OCI-LY3 (cell line): ENCODE measurements at regions not wholly inside any gene's neighbourhood (a gene's known extent, or its start where the extent isn't known, plus 50 kb on each side); places are given as distances from the start of the nearest gene placed in this dataset.
A peak's percentile ranks its signal among the peaks of the same experiment; 100 is the strongest.

Source experiments
- H2AFZ ChIP-seq: fragments of 200-600, 300-600 bp; shearing (Covaris generic); 2 replicates; pipeline ENCODE4 v1.6.0; 2014; ENCODE audit warnings: antibody characterized with exemption, low read depth, low read length
- H3K27ac ChIP-seq: fragments of 200-600, 300-600 bp; sonication (generic); 2 replicates; pipeline ENCODE4 v1.5.1; 2014; ENCODE audit warnings: mild to moderate bottlenecking, low read length, moderate library complexity, mixed read lengths
- H3K27me3 ChIP-seq: fragments of 200-600, 300-600 bp; sonication (generic); 2 replicates; pipeline ENCODE4 v1.6.1; 2014; ENCODE audit warnings: low read depth, low read length, mixed read lengths
- H3K36me3 ChIP-seq: fragments of 200-600, 300-600 bp; sonication (generic); replicated peaks from 2 replicates; pipeline ENCODE3; 2014; ENCODE audit warnings: low read depth, low read length, mixed read lengths
- H3K4me1 ChIP-seq: fragments of 300-600, 200-600 bp; sonication (generic); 2 replicates; pipeline ENCODE4 v1.6.1; 2014; ENCODE audit warnings: low read length, mixed read lengths
- H3K4me2 ChIP-seq: fragments of 200-600, 300-600 bp; sonication (generic); 2 replicates; pipeline ENCODE4 v1.6.1; 2014; ENCODE audit warnings: low read length, mixed read lengths
- H3K4me3 ChIP-seq: fragments of 300-600, 200-600 bp; sonication (generic); 2 replicates; pipeline ENCODE4 v1.5.1; 2014; ENCODE audit warnings: antibody characterized with exemption, mild to moderate bottlenecking, low read length, moderate library complexity
- H3K79me2 ChIP-seq: fragments of 300-600, 200-600 bp; shearing (Covaris generic); 2 replicates; pipeline ENCODE4 v1.6.1; 2014; ENCODE audit warnings: mild to moderate bottlenecking, low read length, mixed read lengths
- H3K9ac ChIP-seq: fragments of 300-600, 200-600 bp; shearing (Covaris generic); 2 replicates; pipeline ENCODE4 v1.6.0; 2014; ENCODE audit warnings: mild to moderate bottlenecking, low read length, moderate library complexity
- H3K9me3 ChIP-seq: fragments of 200-600, 300-600 bp; shearing (Covaris generic); 2 replicates; pipeline ENCODE4 v1.6.1; 2014; ENCODE audit warnings: low read length, mixed read lengths; ENCODE audit not compliant: insufficient read depth
- H4K20me1 ChIP-seq: fragments of 200-600, 300-600 bp; sonication (generic); 2 replicates; pipeline ENCODE4 v1.6.1; 2016; ENCODE audit warnings: low read length, mixed read lengths; ENCODE audit not compliant: insufficient read depth
- CTCF ChIP-seq: fragments of 200-600, 300-600 bp; sonication (generic); IDR thresholded peaks from 2 replicates; pipeline ENCODE4 v1.5.1; 2014; ENCODE audit warnings: antibody characterized with exemption, low read length, low read depth
- EZH2phosphoT487 ChIP-seq: fragments of 200-600 bp; shearing (Covaris generic); IDR thresholded peaks from 2 replicates; pipeline ENCODE4 v1.6.1; 2018; ENCODE audit warnings: antibody characterized with exemption, mixed run types, low read depth

- H3K36me3 ChIP-seq = no peaks in the 10 kb centered on the region
- H3K79me2 ChIP-seq = no peaks in the 10 kb centered on the region
- no peak overlapping the region for H2AFZ ChIP-seq
- H3K4me3 ChIP-seq = no peak overlapping the region
- TF ChIP-seq CTCF (no peak), EZH2phosphoT487 (no peak)
- H3K9ac ChIP-seq = no peak overlapping the region
- no peaks in the 10 kb centered on the region for H4K20me1 ChIP-seq
- H3K27me3 ChIP-seq = no peaks in the 10 kb centered on the region
- H3K4me2 ChIP-seq = no peak overlapping the region
- H3K9me3 ChIP-seq = no peaks in the 10 kb centered on the region
- no peaks in the 10 kb centered on the region for H3K4me1 ChIP-seq
- no peak overlapping the region for H3K27ac ChIP-seq
Observed at GRCh38 chrX:131614241-131614640, 70.4 kb downstream of the OR13H1 start.

- H3K4me2 ChIP-seq = no peak overlapping the region
- no peak overlapping the region for H3K27ac ChIP-seq
- H4K20me1 ChIP-seq = no peaks in the 10 kb centered on the region
- H3K9ac ChIP-seq = no peak overlapping the region
- H3K9me3 ChIP-seq = no peaks in the 10 kb centered on the region
- no peak for TF ChIP-seq EZH2phosphoT487
- no peak for TF ChIP-seq CTCF
- H3K79me2 ChIP-seq = no peaks in the 10 kb centered on the region
- H3K27me3 ChIP-seq = no peaks in the 10 kb centered on the region
- H2AFZ ChIP-seq = no peak overlapping the region
- H3K4me1 ChIP-seq = no peaks in the 10 kb centered on the region
- H3K4me3 ChIP-seq = no peak overlapping the region
- no peaks in the 10 kb centered on the region for H3K36me3 ChIP-seq
Observed at GRCh38 chrX:131617182-131617581, 73.3 kb downstream of the OR13H1 start.

GRCh38 chrX:131621650-131622049, 77.8 kb downstream of the OR13H1 start:
- TF ChIP-seq EZH2phosphoT487 = no peak
- TF ChIP-seq CTCF = no peak
- Histone ChIP-seq H3K9me3 (no peaks in the 10 kb centered on the region), H3K27me3 (0 out of 2 replicates have a peak, but pooled peaks cover 4% of the 10 kb centered on the region), H3K9ac (no peak overlapping the region), H3K79me2 (no peaks in the 10 kb centered on the region), H3K4me3 (no peak overlapping the region), H3K4me1 (no peaks in the 10 kb centered on the region), H3K27ac (no peak overlapping the region), H4K20me1 (no peaks in the 10 kb centered on the region), H3K36me3 (no peaks in the 10 kb centered on the region), H2AFZ (no peak overlapping the region), H3K4me2 (no peak overlapping the region)

- no peaks in the 10 kb centered on the region for H3K36me3 ChIP-seq
- H3K9me3 ChIP-seq = no peaks in the 10 kb centered on the region
- peaks cover 12% of the 10 kb centered on the region; the same call in 1 of the 2 replicates for H3K27me3 ChIP-seq
- H3K9ac ChIP-seq = no peak overlapping the region
- H4K20me1 ChIP-seq = no peaks in the 10 kb centered on the region
- no peak overlapping the region for H2AFZ ChIP-seq
- no peaks in the 10 kb centered on the region for H3K4me1 ChIP-seq
- H3K4me3 ChIP-seq = no peak overlapping the region
- TF ChIP-seq CTCF (peak; percentile 42), EZH2phosphoT487 (no peak)
- no peaks in the 10 kb centered on the region for H3K79me2 ChIP-seq
- no peak overlapping the region for H3K4me2 ChIP-seq
- no peak overlapping the region for H3K27ac ChIP-seq
Observed at GRCh38 chrX:131626681-131627296, 82.9 kb downstream of the OR13H1 start.
